Stimulated activated effector memory CD8-positive, alpha-beta T cell treated with anti-CD3 and anti-CD28 coated beads, Interleukin-12 subunit alpha, Interleukin-12 subunit beta, amount 100 ng/mL, for 72 hours (primary cell): ENCODE measurements at regions not wholly inside any gene's neighbourhood (a gene's known extent, or its start where the extent isn't known, plus 50 kb on each side); places are given as distances from the start of the nearest gene placed in this dataset.

ENCODE experiments used
- ATAC-seq: fragments of 150-1000 bp; cut with Tn5 transposase; 2 replicates; pipeline ENCODE4 v1.10.0; 2021
- DNase-seq, 2 donors: peaks; one replicate each; pipeline ENCODE4 v3.0.0; 2021 to 2022; ENCODE audit warnings: low spot score in 2 of 2
- H3K27ac Mint-ChIP-seq: one replicate; pipeline ENCODE4 v1.8.0; 2022; ENCODE audit warnings: mild to moderate bottlenecking, mixed read lengths
- H3K36me3 Mint-ChIP-seq: one replicate; pipeline ENCODE4 v1.8.0; 2022; ENCODE audit warnings: mild to moderate bottlenecking, mixed read lengths
- H3K4me1 Mint-ChIP-seq: one replicate; pipeline ENCODE4 v1.8.0; 2022; ENCODE audit warnings: mixed read lengths
- H3K4me3 Mint-ChIP-seq: one replicate; pipeline ENCODE4 v1.8.0; 2022; ENCODE audit warnings: mild to moderate bottlenecking, mixed read lengths
- H3K9me3 Mint-ChIP-seq: one replicate; pipeline ENCODE4 v1.8.0; 2022; ENCODE audit warnings: mixed read lengths

GRCh38 chr1:60577029-60577428, 503.5 kb upstream of the C1orf87 start:
- H3K4me1 Mint-ChIP-seq, result no peaks in the 10 kb centered on the region
- ATAC-seq (no peak), DNase-seq (no peak)
- no peaks in the 10 kb centered on the region for H3K9me3 Mint-ChIP-seq
- no peak overlapping the region for H3K4me3 Mint-ChIP-seq
- H3K36me3 Mint-ChIP-seq, result no peaks in the 10 kb centered on the region
- H3K27ac Mint-ChIP-seq, result no peak overlapping the region

- Mint-ChIP-seq H3K9me3 (no peaks in the 10 kb centered on the region), H3K36me3 (no peaks in the 10 kb centered on the region), H3K4me1 (no peaks in the 10 kb centered on the region), H3K4me3 (no peak overlapping the region), H3K27ac (no peak overlapping the region)
- ATAC-seq (no peak), DNase-seq (no peak)
Measured at GRCh38 chr1:60575326-60575977, 501.9 kb upstream of the C1orf87 start.

- no peak overlapping the region for H3K27ac Mint-ChIP-seq
- H3K36me3 Mint-ChIP-seq, result no peaks in the 10 kb centered on the region
- no peak overlapping the region for H3K4me3 Mint-ChIP-seq
- no peaks in the 10 kb centered on the region for H3K4me1 Mint-ChIP-seq
- no peak for DNase-seq
- ATAC-seq, result no peak
- no peaks in the 10 kb centered on the region for H3K9me3 Mint-ChIP-seq
Measured at GRCh38 chr1:60573726-60574409, 500.3 kb upstream of the C1orf87 start.

- Mint-ChIP-seq H3K9me3 (no peaks in the 10 kb centered on the region), H3K4me3 (no peak overlapping the region), H3K36me3 (no peaks in the 10 kb centered on the region), H3K4me1 (no peaks in the 10 kb centered on the region), H3K27ac (no peak overlapping the region)
- no peak for ATAC-seq
- DNase-seq, result no peak
Measured at GRCh38 chr1:60573121-60573520, 499.6 kb upstream of the C1orf87 start.

- H3K9me3 Mint-ChIP-seq, result no peaks in the 10 kb centered on the region
- DNase-seq, result no peak
- no peaks in the 10 kb centered on the region for H3K4me1 Mint-ChIP-seq
- ATAC-seq, result no peak
- no peaks in the 10 kb centered on the region for H3K36me3 Mint-ChIP-seq
- H3K27ac Mint-ChIP-seq, result no peak overlapping the region
- no peak overlapping the region for H3K4me3 Mint-ChIP-seq
Measured at GRCh38 chr1:60572378-60572777, 498.8 kb upstream of the C1orf87 start.

GRCh38 chr1:60571811-60572210, 498.2 kb upstream of the C1orf87 start:
- no peak overlapping the region for H3K27ac Mint-ChIP-seq
- no peak for DNase-seq

GRCh38 chr1:60569189-60569588, 495.6 kb upstream of the C1orf87 start:
- ATAC-seq (no peak), DNase-seq (no peak)
- Mint-ChIP-seq H3K9me3 (no peaks in the 10 kb centered on the region), H3K4me3 (no peak overlapping the region), H3K4me1 (no peaks in the 10 kb centered on the region), H3K27ac (no peak overlapping the region), H3K36me3 (no peaks in the 10 kb centered on the region)

More at GRCh38 chr1:60571811-60572210, 498.2 kb upstream of the C1orf87 start:
- Mint-ChIP-seq H3K9me3 (no peaks in the 10 kb centered on the region), H3K4me3 (no peak overlapping the region), H3K4me1 (no peaks in the 10 kb centered on the region), H3K36me3 (no peaks in the 10 kb centered on the region)
- ATAC-seq, result no peak

GRCh38 chr1:60567256-60567655, 493.7 kb upstream of the C1orf87 start:
- no peak for ATAC-seq
- H3K27ac Mint-ChIP-seq, result no peak overlapping the region
- peaks cover 2% of the 10 kb centered on the region for H3K9me3 Mint-ChIP-seq
- DNase-seq, result no peak
- H3K4me1 Mint-ChIP-seq, result no peaks in the 10 kb centered on the region
- no peak overlapping the region for H3K4me3 Mint-ChIP-seq
- no peaks in the 10 kb centered on the region for H3K36me3 Mint-ChIP-seq

GRCh38 chr1:60564916-60565750, 491.6 kb upstream of the C1orf87 start:
- no peak for DNase-seq
- Mint-ChIP-seq H3K36me3 (no peaks in the 10 kb centered on the region), H3K9me3 (peaks cover 2% of the 10 kb centered on the region), H3K27ac (no peak overlapping the region), H3K4me3 (no peak overlapping the region), H3K4me1 (no peaks in the 10 kb centered on the region)
- no peak for ATAC-seq

GRCh38 chr1:60563777-60564535, 490.4 kb upstream of the C1orf87 start:
- ATAC-seq, result no peak
- no peak for DNase-seq
- H3K4me3 Mint-ChIP-seq, result no peak overlapping the region

GRCh38 chr1:60562740-60563139, 489.2 kb upstream of the C1orf87 start:
- Mint-ChIP-seq H3K36me3 (no peaks in the 10 kb centered on the region), H3K4me3 (no peak overlapping the region), H3K27ac (no peak overlapping the region), H3K9me3 (peaks cover 2% of the 10 kb centered on the region), H3K4me1 (no peaks in the 10 kb centered on the region)
- DNase-seq (no peak), ATAC-seq (no peak)

More at GRCh38 chr1:60563777-60564535, 490.4 kb upstream of the C1orf87 start:
- Mint-ChIP-seq H3K9me3 (peaks cover 2% of the 10 kb centered on the region), H3K27ac (no peak overlapping the region), H3K36me3 (no peaks in the 10 kb centered on the region), H3K4me1 (no peaks in the 10 kb centered on the region)

GRCh38 chr1:60560701-60561100, 487.1 kb upstream of the C1orf87 start:
- Mint-ChIP-seq H3K4me1 (no peaks in the 10 kb centered on the region), H3K9me3 (peaks cover 2% of the 10 kb centered on the region), H3K27ac (no peak overlapping the region), H3K4me3 (no peak overlapping the region), H3K36me3 (no peaks in the 10 kb centered on the region)
- ATAC-seq (no peak), DNase-seq (no peak)

- DNase-seq (no peak), ATAC-seq (no peak)
- H3K36me3 Mint-ChIP-seq, result no peaks in the 10 kb centered on the region
- H3K4me1 Mint-ChIP-seq, result no peaks in the 10 kb centered on the region
- peaks cover 2% of the 10 kb centered on the region for H3K9me3 Mint-ChIP-seq
- H3K27ac Mint-ChIP-seq, result no peak overlapping the region
- no peak overlapping the region for H3K4me3 Mint-ChIP-seq
Measured at GRCh38 chr1:60558236-60558635, 484.7 kb upstream of the C1orf87 start.

- Mint-ChIP-seq H3K4me1 (no peaks in the 10 kb centered on the region), H3K27ac (no peak overlapping the region)
- no peak for DNase-seq
Measured at GRCh38 chr1:60553730-60554129, 480.2 kb upstream of the C1orf87 start.

GRCh38 chr1:60547821-60548220, 474.3 kb upstream of the C1orf87 start:
- Mint-ChIP-seq H3K27ac (no peak overlapping the region), H3K4me3 (no peak overlapping the region), H3K4me1 (no peaks in the 10 kb centered on the region), H3K9me3 (peaks cover 3% of the 10 kb centered on the region), H3K36me3 (no peaks in the 10 kb centered on the region)
- DNase-seq (no peak), ATAC-seq (no peak)

More at GRCh38 chr1:60553730-60554129, 480.2 kb upstream of the C1orf87 start:
- Mint-ChIP-seq H3K9me3 (no peaks in the 10 kb centered on the region), H3K4me3 (no peak overlapping the region), H3K36me3 (no peaks in the 10 kb centered on the region)
- no peak for ATAC-seq
